Vagina (tissue), 2 donors: ENCODE measurements at regions not wholly inside any gene's neighbourhood (a gene's known extent, or its start where the extent isn't known, plus 50 kb on each side); places are given as distances from the start of the nearest gene placed in this dataset.

Source experiments
- CTCF ChIP-seq, 3 experiments: fragments of 450-650 bp in 2 of 3; fragments of 200-600 bp in 1 of 3; sonication (generic) in 1 of 3; IDR thresholded peaks; one replicate each; pipeline ENCODE4 v1.5.1; 2017 to 2019; ENCODE audit warnings: antibody characterized with exemption in 3 of 3, mild to moderate bottlenecking in 2 of 3, moderate library complexity in 2 of 3
- POLR2A ChIP-seq, 2 donors: fragments of 450-650 bp; IDR thresholded peaks; one replicate each; pipeline ENCODE4 v1.6.1; 2017; ENCODE audit warnings: antibody characterized with exemption in 2 of 2, mild to moderate bottlenecking in 2 of 2, moderate library complexity in 2 of 2
- POLR2AphosphoS5 ChIP-seq, 2 donors: sonication (generic); formaldehyde crosslinking; IDR thresholded peaks; one replicate each; pipeline ENCODE4 v1.9.0; 2017; ENCODE audit warnings: antibody characterized with exemption in 2 of 2, mild to moderate bottlenecking in 2 of 2, low read depth in 1 of 2; ENCODE audit not compliant: insufficient read depth in 1 of 2

- TF ChIP-seq CTCF (IDR thresholded peaks at IDR 0.05) = no peak
- TF ChIP-seq POLR2A (IDR thresholded peaks at IDR 0.05) = no peak
- TF ChIP-seq POLR2AphosphoS5 (IDR thresholded peaks at IDR 0.05; ENCODE audit: insufficient read depth in 1 of 2, low read depth in 1 of 2) = no peak
Observed at GRCh38 chr14:98513558-98513957, 758.4 kb downstream of the BCL11B start.
